Fibroblast of lung (primary cell): ENCODE measurements at regions not wholly inside any gene's neighbourhood (a gene's known extent, or its start where the extent isn't known, plus 50 kb on each side); places are given as distances from the start of the nearest gene placed in this dataset.

Experiments
- DNase-seq, 2 donors: peaks; one replicate each; pipeline versions ENCODE4 v3.0.0 to v3.0.0-alpha.2; 2010; ENCODE audit warnings: low read depth in 2 of 2
- H2AFZ ChIP-seq: 2 replicates; pipeline ENCODE4 v1.5.1; 2012; ENCODE audit warnings: low read length, control low read depth, inconsistent platforms
- H3K27ac ChIP-seq: 2 replicates; pipeline ENCODE4 v1.5.1; 2011; ENCODE audit warnings: low read length, control low read depth; ENCODE audit not compliant: insufficient read depth
- H3K27me3 ChIP-seq: 2 replicates; pipeline ENCODE4 v1.5.1; 2011; ENCODE audit warnings: mild to moderate bottlenecking, low read length; ENCODE audit not compliant: control insufficient read depth, insufficient read depth
- H3K36me3 ChIP-seq: 2 replicates; pipeline ENCODE4 v1.5.1; 2011; ENCODE audit warnings: low read length; ENCODE audit not compliant: control insufficient read depth, insufficient read depth
- H3K4me1 ChIP-seq: 2 replicates; pipeline ENCODE4 v1.5.1; 2011; ENCODE audit warnings: low read length; ENCODE audit not compliant: control insufficient read depth, insufficient read depth; ENCODE audit errors: extremely low read depth
- H3K4me2 ChIP-seq: 2 replicates; pipeline ENCODE4 v1.5.1; 2011; ENCODE audit warnings: low read length, control low read depth; ENCODE audit not compliant: insufficient read depth; ENCODE audit errors: extremely low read depth
- H3K4me3 ChIP-seq, 4 experiments: fragments of 200-600 bp in 1 of 4; sonication (generic) in 1 of 4; replicated peaks in 1 of 4; 2 replicates each; pipeline ENCODE4 v1.5.1; 2011 to 2016; ENCODE audit warnings: low read length in 4 of 4, low read depth in 3 of 4, mild to moderate bottlenecking in 3 of 4, control low read depth in 2 of 4, inconsistent platforms in 1 of 4, mixed read lengths in 1 of 4; ENCODE audit not compliant: insufficient read depth in 1 of 4; ENCODE audit errors: control extremely low read depth in 1 of 4
- H3K79me2 ChIP-seq: 2 replicates; pipeline ENCODE4 v1.5.1; 2012; ENCODE audit warnings: mild to moderate bottlenecking, low read length, inconsistent platforms; ENCODE audit not compliant: control insufficient read depth, insufficient read depth
- H3K9ac ChIP-seq: 2 replicates; pipeline ENCODE4 v1.5.1; 2011; ENCODE audit warnings: mild to moderate bottlenecking, low read length, control low read depth; ENCODE audit not compliant: insufficient read depth
- H3K9me3 ChIP-seq: 2 replicates; pipeline ENCODE4 v1.5.1; 2012; ENCODE audit warnings: low read depth, low read length; ENCODE audit not compliant: control insufficient read depth, insufficient read depth
- H4K20me1 ChIP-seq: 2 replicates; pipeline ENCODE4 v1.5.1; 2011; ENCODE audit warnings: low read length; ENCODE audit not compliant: control insufficient read depth, insufficient read depth; ENCODE audit errors: extremely low read depth
- EZH2 ChIP-seq: IDR thresholded peaks from 2 replicates; pipeline ENCODE4 v1.5.1; 2012; ENCODE audit warnings: low read length, control low read depth, mild to moderate bottlenecking; ENCODE audit errors: missing control alignments
- TF ChIP-seq, protein P1 (sequence below), 2 donors: IDR thresholded peaks in 1 of 2; conservative IDR thresholded peaks in 1 of 2; 1 replicate in 1 of 2; 2 replicates in 1 of 2; pipeline ENCODE4 v1.5.1; 2011 to 2012; ENCODE audit warnings: low read length in 2 of 2, control low read depth in 1 of 2, inconsistent platforms in 1 of 2, low read depth in 1 of 2, mild to moderate bottlenecking in 1 of 2

GRCh38 chr1:83130886-83131691, 867.8 kb downstream of the TTLL7 start:
- no peaks in the 10 kb centered on the region for H3K36me3 ChIP-seq
- no peak overlapping the region for H3K27ac ChIP-seq
- H3K4me1 ChIP-seq = no peaks in the 10 kb centered on the region
- no peak for DNase-seq
- no peaks in the 10 kb centered on the region for H3K27me3 ChIP-seq
- no peak overlapping the region for H3K9ac ChIP-seq
- H3K4me2 ChIP-seq = no peak overlapping the region
- no peaks in the 10 kb centered on the region for H4K20me1 ChIP-seq
- TF ChIP-seq EZH2 = no peak
- TF ChIP-seq, protein P1, sequence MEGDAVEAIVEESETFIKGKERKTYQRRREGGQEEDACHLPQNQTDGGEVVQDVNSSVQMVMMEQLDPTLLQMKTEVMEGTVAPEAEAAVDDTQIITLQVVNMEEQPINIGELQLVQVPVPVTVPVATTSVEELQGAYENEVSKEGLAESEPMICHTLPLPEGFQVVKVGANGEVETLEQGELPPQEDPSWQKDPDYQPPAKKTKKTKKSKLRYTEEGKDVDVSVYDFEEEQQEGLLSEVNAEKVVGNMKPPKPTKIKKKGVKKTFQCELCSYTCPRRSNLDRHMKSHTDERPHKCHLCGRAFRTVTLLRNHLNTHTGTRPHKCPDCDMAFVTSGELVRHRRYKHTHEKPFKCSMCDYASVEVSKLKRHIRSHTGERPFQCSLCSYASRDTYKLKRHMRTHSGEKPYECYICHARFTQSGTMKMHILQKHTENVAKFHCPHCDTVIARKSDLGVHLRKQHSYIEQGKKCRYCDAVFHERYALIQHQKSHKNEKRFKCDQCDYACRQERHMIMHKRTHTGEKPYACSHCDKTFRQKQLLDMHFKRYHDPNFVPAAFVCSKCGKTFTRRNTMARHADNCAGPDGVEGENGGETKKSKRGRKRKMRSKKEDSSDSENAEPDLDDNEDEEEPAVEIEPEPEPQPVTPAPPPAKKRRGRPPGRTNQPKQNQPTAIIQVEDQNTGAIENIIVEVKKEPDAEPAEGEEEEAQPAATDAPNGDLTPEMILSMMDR (conservative IDR thresholded peaks at IDR 0.05 in 1 of 2, IDR thresholded peaks at IDR 0.05 in 1 of 2; ENCODE audit: low read depth in 1 of 2, low read length in 2 of 2) = no peak
- no peaks in the 10 kb centered on the region for H3K79me2 ChIP-seq
- no peak overlapping the region for H3K4me3 ChIP-seq
- no peak overlapping the region for H2AFZ ChIP-seq
- no peaks in the 10 kb centered on the region for H3K9me3 ChIP-seq

DNA sequence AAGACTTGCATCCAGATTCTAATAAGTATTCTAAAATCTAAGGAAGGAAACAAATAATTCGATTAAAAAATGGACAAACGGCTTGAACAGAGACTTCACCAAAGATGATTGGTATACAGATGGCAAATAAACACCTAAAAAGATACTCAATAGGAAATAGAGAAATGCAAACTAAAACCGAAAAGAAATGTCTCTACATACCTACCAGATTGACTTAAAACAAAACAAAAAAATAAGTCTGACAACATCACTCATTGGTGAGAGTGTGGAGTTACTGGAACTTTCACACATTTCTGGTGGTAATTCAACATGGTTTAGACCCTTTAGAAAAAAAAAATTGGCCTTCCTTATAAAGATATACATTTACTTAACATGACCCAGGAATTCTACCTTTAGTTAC, 869.8 kb downstream of the TTLL7 start:
- DNase-seq = no peak
- H3K4me3 ChIP-seq = no peak overlapping the region
- no peak overlapping the region for H3K9ac ChIP-seq
- H3K9me3 ChIP-seq = no peaks in the 10 kb centered on the region
- no peaks in the 10 kb centered on the region for H3K36me3 ChIP-seq
- H3K4me2 ChIP-seq = no peak overlapping the region
- H4K20me1 ChIP-seq = no peaks in the 10 kb centered on the region
- TF ChIP-seq, protein P1 (conservative IDR thresholded peaks at IDR 0.05 in 1 of 2, IDR thresholded peaks at IDR 0.05 in 1 of 2; ENCODE audit: low read depth in 1 of 2, low read length in 2 of 2) = no peak
- TF ChIP-seq EZH2 = no peak
- H3K27ac ChIP-seq = no peak overlapping the region
- H3K4me1 ChIP-seq = no peaks in the 10 kb centered on the region
- no peaks in the 10 kb centered on the region for H3K27me3 ChIP-seq
- no peak overlapping the region for H2AFZ ChIP-seq
- H3K79me2 ChIP-seq = no peaks in the 10 kb centered on the region

GRCh38 chr1:83125456-83125855, 873.5 kb downstream of the TTLL7 start:
- Histone ChIP-seq H4K20me1 (no peaks in the 10 kb centered on the region), H3K9me3 (no peaks in the 10 kb centered on the region), H3K27me3 (no peaks in the 10 kb centered on the region), H3K36me3 (no peaks in the 10 kb centered on the region), H3K9ac (no peak overlapping the region), H3K4me1 (no peaks in the 10 kb centered on the region), H3K4me3 (no peak overlapping the region), H2AFZ (no peak overlapping the region), H3K27ac (no peak overlapping the region), H3K4me2 (no peak overlapping the region), H3K79me2 (no peaks in the 10 kb centered on the region)
- DNase-seq = no peak
- TF ChIP-seq, protein P1 (conservative IDR thresholded peaks at IDR 0.05 in 1 of 2, IDR thresholded peaks at IDR 0.05 in 1 of 2; ENCODE audit: low read depth in 1 of 2, low read length in 2 of 2) = no peak
- no peak for TF ChIP-seq EZH2
